ENCODE measurements at regions not wholly inside any gene's neighbourhood (a gene's known extent, or its start where the extent isn't known, plus 50 kb on each side); places are given as distances from the start of the nearest gene placed in this dataset.
"Not testable (repeated sequence)": the region's sequence is repeated elsewhere in the genome, so short reads cannot be mapped to it uniquely, and the experiment has no call there.

DNA sequence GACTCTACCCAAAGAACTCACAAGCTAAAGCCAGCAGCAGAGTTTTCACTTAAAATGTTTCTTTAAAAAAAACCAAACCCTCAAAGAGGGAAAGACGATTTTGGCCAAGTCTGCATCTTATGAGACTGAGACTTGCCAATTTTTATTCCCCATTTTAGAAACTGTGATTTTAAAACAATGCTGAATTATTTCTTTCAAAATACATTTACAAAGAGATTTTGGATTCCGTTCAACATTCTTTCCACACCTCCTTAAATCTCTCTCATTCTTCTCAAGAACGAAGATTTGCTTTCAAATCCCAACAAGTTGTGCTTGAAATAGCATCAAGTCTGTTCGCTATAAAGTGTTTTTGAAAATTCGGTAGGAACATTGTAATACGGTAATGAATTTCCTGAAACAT, 133.9 kb upstream of the VANGL1 start:
- DNase-seq (ENCODE audit: low read depth), result peak; percentile 10
- TF ChIP-seq, protein P1, sequence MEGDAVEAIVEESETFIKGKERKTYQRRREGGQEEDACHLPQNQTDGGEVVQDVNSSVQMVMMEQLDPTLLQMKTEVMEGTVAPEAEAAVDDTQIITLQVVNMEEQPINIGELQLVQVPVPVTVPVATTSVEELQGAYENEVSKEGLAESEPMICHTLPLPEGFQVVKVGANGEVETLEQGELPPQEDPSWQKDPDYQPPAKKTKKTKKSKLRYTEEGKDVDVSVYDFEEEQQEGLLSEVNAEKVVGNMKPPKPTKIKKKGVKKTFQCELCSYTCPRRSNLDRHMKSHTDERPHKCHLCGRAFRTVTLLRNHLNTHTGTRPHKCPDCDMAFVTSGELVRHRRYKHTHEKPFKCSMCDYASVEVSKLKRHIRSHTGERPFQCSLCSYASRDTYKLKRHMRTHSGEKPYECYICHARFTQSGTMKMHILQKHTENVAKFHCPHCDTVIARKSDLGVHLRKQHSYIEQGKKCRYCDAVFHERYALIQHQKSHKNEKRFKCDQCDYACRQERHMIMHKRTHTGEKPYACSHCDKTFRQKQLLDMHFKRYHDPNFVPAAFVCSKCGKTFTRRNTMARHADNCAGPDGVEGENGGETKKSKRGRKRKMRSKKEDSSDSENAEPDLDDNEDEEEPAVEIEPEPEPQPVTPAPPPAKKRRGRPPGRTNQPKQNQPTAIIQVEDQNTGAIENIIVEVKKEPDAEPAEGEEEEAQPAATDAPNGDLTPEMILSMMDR (conservative IDR thresholded peaks at IDR 0.05; ENCODE audit: low read depth, low read length), result no peak
- H3K4me3 ChIP-seq (ENCODE audit: low read depth, low read length), result no peak overlapping the region

DNA sequence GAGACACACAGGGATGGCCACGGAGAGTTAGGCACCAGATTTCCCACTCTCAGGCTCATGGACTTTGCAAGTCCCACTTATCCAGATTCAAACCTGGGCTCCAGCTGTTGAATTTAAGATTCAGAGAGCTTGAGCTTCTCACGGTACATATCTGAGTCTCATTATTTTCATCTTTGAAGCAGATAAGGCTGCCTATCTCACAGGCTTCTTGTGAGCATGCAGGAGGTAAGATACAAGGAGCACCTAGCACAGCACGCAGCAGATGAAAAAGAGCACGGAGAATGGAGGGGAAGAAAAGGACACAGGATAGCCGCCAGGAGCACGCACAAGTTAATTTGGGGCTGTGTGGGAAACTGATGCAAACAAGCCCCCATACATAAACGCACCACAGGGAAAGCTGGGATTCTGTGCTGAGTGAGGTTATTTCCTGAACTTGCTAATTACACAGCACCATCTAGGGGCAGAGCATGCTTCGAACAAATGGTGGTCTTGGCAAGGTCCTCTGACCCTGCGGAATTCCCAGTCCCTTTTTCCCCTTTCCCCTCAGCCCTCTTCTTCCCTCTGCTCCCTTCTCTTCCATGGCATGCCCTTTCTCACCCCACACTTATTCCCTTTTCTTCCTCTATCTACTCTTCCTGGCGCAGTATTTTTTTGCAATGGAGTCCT, 134.7 kb upstream of the VANGL1 start:
- peak; percentile 74 for DNase-seq (ENCODE audit: low read depth)
- H3K4me3 ChIP-seq (ENCODE audit: low read depth, low read length), result no peak overlapping the region
- TF ChIP-seq, protein P1 (conservative IDR thresholded peaks at IDR 0.05; ENCODE audit: low read depth, low read length), result peak; percentile 83

DNA sequence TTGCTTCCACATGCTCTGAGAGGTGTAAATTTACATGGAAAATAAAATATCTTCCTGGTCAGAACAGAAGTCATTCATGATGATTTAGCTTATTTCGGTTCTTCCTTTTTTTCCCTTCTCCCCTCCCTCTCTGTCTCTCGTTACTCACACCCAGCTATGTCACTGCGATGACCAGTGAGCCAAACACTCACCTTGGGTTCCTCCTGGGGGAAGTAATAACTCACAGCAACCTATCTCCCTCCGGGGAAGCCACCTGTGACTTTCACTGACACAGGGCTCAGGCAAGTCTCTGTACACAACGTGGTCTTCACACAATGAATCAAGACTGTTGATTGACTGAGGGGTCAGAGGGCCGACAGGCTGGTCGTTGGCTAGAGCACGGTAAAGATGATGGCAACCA, 135.3 kb upstream of the VANGL1 start:
- H3K4me3 ChIP-seq (ENCODE audit: low read depth, low read length), result no peak overlapping the region
- TF ChIP-seq, protein P1 (conservative IDR thresholded peaks at IDR 0.05; ENCODE audit: low read depth, low read length), result no peak
- no peak for DNase-seq (ENCODE audit: low read depth)

DNA sequence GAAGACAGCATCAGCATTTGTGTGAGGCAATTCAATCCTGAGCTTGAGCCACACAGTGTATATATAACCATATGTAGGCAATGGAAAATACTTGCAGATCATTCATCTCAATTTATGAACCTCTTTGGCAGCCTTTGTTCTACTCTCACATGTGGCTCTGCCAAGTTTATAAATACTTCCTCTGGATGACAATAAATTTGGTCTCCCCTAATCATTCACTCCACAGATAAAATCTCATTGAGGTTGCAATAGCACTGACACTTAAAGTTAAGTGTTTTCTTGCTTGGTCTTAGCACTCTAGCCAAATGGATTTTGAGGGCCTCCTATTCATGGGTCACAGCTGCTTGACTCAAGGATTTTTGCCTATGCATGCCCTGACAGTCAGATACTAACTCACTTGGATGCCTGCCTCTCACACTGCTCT, 136.6 kb upstream of the VANGL1 start:
- TF ChIP-seq, protein P1 (conservative IDR thresholded peaks at IDR 0.05; ENCODE audit: low read depth, low read length), result no peak
- H3K4me3 ChIP-seq (ENCODE audit: low read depth, low read length), result no peak overlapping the region
- no peak for DNase-seq (ENCODE audit: low read depth)

DNA sequence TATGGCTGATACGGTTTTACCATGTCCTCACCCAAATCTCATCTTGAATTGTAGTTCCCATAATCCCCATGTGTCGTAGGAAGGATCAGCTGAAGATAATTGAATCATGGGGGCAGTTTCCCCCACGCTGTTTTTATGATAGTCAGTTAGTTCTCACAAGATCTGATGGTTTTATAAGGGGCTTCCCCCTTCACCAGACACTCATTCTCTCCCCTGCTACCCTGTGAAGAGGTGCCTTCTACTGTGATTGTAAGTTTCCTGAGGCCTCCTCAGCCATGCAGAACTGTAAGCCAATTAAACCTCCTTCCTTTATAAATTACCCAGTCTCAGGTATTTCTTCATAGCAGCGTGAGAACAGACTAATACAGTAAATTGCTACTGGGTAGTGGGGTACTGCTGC, 139.6 kb upstream of the VANGL1 start:
- DNase-seq (ENCODE audit: low read depth); H3K4me3 ChIP-seq (ENCODE audit: low read depth, low read length): not testable (repeated sequence)

DNA sequence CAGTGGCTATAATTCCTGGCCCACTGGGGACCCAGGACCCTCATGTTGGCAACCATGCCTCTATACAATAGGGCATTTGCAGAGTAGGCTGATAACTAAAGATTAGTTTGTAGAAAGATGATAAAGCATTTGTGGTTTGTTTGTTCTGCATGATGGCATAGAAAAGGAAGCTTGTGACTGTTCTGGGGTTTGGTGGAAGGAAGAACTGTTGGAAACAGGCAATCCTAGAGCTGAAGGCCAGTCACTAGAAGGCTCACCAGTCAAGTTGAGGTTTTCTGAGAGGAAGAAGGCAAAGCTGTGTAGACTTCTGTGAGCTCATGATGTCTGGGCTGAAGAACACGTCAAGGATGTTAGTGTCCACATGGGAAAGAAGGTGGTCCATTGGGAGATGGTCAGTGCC, 140.3 kb upstream of the VANGL1 start:
- no peak for DNase-seq (ENCODE audit: low read depth)
- TF ChIP-seq, protein P1 (conservative IDR thresholded peaks at IDR 0.05; ENCODE audit: low read depth, low read length), result no peak
- no peak overlapping the region for H3K4me3 ChIP-seq (ENCODE audit: low read depth, low read length)

DNA sequence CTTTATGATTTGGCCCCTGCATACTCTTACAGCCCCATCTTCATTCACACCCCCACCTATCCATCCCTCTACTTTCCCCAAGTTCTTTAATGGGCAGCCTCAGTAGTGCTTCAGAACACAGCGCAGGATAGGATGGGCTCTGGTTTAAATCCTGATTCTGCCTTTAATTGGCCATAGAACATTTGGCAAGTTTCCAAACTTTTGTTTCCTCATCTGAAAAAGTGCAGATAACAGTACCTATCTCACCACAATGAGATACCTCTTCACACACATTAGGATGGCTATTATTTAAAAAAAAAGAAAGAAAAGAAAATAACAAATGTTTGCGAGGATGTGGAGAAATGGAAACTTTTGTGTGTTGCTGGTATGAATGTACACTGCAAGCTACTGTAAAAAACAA, 142.5 kb upstream of the VANGL1 start:
- H3K4me3 ChIP-seq (ENCODE audit: low read depth, low read length), result no peak overlapping the region
- TF ChIP-seq, protein P1 (conservative IDR thresholded peaks at IDR 0.05; ENCODE audit: low read depth, low read length), result no peak
- no peak for DNase-seq (ENCODE audit: low read depth)

Data from choroid plexus epithelial cell (primary cell).